ENCODE measurements at regions not wholly inside any gene's neighbourhood (a gene's known extent, or its start where the extent isn't known, plus 50 kb on each side); places are given as distances from the start of the nearest gene placed in this dataset.

GRCh38 chr2:106041150-106041549 lies 153.0 kb downstream of the UXS1 start:
- DNase-seq, result no peak

DNA sequence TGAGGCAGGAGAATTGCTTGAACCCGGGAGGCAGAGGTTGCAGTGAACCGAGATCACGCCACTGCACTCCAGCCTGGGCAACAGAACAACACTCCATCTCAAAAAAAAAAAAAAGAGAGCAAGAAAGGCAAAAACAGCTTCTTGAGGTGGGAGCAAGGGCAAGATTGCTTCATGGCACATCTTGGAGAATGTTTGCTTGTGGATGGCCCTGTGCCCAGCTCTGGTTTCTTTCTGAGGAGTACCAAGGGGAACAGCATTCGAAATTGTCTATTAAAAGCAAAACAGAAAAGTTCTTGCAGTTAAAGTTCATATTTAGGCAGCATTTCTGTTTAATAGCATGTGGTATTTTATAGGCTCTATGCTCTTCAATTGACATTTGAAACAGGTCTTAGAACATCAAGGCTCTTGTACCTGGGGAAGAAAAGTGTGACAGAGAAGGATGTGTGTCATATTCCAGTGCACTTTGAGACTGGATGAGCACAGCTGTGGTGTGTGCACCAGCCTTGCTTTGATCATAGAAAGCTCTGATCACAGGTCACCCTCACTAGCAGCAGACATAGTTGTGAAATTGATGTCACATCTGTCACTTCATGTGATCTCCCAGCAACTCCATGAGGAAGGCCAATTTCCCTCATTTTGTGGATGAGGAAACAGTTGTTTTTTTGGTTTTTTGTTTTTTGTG lies 154.3 kb downstream of the UXS1 start:
- no peak for DNase-seq

DNA sequence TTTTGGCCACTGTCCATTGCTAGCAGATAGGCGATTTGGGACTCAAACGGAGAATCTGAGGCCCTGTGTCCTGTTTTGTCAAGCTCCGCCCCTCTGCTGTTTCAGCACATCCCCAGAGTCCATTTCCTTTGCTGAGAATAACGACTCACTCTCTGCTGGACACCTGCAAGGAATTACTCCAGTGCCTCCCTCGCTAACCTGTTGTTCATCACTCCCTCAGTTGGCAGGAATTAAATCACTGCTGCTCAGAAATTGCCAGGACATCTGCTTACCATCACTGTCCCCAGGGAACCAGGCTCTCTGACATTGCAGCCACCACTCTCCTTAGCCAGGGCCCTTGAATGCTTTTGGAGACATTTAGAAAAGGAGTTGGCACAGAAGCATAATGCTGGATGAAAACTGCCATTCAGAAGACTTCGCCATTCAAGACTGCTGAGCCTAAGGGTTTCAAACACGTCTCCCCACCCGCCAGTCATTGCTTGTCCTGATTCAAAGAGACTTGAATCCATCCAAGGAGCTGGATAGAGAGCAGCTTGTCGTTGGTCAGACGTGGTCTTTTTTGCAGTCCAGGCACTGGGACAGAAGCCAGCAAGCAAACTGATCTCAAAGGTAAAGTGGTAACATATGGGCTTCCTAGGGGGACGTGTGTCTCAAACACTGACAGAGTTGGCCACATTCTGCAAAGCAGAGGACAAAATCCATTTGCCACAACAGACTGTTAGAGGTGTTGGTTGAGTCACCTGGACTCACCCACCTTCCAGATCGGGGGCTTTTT lies 155.3 kb downstream of the UXS1 start:
- DNase-seq, result no peak

DNA sequence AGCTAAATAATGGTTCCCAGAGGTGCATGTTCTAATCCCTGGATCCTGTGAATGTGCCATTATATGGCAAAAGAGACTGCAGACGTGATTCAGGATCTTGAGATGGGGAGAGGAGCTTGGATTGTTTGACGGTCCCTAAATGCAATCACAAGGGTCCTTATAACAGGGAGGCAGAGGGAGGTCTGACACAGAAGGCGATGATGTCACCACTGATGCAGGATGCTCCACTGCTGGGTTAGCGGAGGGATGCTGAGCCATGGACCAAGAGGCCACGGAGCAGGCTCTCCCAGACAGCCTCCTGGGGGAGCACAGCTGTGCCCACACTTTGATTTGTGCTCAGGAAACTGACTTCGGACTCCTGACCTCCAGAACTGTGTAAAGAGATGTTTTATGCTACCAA lies 156.2 kb downstream of the UXS1 start:
- DNase-seq, result no peak

GRCh38 chr2:106037262-106037661 lies 156.8 kb downstream of the UXS1 start:
- DNase-seq, result no peak

DNA sequence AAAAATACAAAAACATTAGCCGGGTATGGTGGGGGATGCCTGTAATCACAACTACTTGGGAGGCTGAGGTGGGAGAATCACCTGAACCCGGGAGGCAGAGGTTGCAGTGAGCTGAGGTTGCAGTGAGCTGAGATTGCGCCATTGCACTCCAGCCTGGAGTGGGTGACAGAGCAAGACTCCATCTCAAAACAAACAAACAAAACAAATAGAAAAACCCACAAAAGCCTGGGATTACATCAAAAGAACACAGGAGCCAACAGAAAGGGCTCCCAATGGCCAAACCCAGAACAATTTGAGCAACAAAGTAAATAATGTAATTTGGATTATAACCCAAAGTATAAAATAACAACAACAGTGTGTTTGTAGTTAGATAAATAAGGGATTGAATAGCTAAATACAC lies 159.8 kb downstream of the UXS1 start:
- DNase-seq, result no peak

DNA sequence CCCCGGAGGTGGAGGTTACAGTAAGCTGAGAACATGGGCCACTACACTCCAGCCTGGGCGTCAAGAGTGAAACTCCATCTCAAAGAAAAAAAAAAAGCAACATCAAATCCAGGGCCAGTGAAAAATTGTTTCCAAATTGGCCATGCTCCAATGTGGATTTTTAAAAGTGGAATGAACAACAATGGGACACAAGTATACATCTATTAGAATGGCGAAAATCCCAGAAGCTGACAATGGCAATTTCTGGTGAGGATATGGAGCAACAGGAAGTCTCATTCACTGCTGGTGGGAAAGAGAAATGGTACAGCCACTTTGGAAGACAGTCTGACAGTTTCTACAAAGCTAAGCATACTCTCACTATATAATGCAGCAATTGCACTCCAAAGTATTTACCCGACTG lies 161.4 kb downstream of the UXS1 start:
- DNase-seq, result no peak

GRCh38 chr2:106030287-106031268 lies 163.5 kb downstream of the UXS1 start:
- DNase-seq, result no peak

DNA sequence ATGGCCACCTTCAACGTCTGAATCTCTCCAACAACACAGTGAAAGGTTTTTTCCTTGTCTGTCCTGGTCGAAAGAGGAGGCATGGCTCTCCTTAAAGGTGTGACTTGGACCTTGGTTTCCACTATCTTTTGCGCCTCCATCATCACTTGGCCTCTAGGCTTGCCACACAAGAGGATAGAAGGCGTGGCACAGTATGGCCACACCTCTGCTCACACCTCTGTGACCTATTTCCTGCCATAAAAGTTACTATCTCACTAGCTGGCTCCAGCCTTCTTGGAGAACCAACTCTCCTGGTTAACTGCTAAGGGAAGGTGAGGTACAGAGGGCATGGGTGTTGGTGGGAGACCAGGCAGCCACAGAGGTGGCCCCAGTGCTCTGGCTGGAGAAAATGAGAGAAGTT lies 165.9 kb downstream of the UXS1 start:
- no peak for DNase-seq

DNA sequence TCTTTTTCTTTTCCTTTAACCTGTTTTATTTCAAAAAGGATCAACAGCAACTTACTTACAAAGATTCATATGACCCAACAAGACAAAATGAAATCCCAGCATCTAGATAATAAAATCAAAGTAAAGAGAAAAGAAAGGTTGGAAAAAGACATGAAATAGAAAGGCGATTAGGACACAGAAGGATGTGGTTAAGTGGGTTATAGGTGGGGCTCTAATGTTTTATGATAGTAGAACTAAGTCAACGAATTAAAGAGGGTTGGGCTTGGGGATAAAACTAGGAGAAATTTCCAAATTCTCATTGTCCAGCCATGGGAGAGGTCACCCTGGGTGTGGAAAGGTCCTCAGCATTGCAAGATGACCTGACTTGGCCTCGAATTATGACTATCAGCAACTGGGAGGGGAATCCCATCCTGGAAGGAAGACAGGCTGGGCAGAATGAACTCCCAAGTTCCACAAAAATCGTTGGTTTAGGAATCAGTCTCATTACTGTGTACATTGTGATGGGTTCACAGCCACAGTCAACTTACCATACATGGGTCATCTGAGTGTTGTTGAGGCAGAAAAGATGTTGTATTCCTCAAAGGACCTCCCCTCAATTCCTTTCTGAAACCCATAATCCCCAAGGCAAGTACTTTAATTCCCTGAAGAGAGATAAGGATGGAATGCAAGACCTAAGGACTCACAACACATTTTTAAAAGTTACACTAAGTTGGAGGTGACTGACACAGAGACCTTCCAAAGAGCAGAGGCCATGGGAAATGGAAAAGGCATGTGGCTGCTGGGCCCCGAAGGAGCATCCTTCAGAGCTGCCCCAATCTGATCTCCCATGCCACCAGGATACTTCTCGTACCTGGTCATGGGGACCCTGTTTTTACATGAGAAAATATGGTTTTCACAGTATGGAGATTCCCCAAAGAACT lies 167.6 kb downstream of the UXS1 start:
- no peak for DNase-seq

- no peak for DNase-seq
Measured at GRCh38 chr2:106025796-106026195, 168.3 kb downstream of the UXS1 start.

DNA sequence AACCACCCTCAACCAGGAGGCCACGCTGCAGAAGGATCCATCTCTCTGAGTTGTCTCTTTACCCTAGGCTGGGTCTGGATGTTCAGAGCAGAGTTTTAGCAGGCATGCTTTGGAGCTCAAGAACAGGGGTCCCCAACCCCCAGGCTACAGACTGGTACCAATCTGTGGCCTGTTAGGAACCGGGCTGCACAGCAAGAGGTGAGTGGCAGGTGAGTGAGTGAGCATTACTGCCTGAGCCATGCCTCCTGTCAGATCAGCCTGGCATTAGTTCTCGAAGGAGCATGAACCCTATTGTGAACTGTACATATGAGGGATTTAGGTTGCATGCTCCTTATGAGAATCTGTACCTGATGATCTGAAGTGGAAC lies 172.5 kb downstream of the UXS1 start:
- DNase-seq, result no peak

GRCh38 chr2:106020821-106021661 lies 173.1 kb downstream of the UXS1 start:
- DNase-seq, result no peak

DNA sequence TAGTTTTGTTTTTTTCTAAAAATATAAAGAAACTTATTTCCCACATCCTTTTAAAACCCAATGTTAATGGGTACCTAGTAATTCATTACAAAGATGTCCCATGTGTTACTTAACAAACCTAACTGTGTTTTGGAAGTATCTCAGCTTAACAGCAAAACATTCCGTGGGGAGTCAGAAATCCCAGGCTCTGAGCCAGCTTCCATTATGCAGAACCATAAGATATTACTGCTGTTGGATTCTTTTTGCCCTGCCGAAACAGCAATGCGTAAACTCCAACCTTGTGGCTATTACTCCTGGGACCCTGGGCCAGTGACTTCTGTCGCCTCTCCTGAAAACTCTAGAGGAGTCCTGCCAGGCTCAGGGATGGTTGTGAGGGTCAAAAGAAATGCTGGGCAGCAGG lies 174.1 kb downstream of the UXS1 start:
- DNase-seq, result no peak

DNA sequence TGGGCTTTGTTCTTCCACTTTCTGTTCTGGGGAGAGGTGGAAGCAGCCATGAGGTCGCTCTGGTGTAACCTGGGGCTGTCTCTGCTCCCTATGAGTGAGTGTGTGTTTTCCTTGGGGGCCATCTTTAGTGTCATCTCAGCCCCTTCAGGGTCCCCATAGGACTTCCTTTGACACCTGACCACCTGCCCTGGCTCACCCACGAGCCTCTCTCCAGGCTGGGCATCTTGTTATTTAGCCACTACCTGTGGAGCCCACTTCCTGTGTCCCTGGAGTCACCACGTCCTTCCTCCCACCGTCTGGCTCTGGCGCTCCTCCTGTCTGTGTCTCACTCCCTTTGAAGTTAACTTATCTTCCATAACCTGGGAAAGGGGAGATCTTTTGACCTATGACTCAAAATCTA lies 176.0 kb downstream of the UXS1 start:
- DNase-seq, result no peak

- DNase-seq, result no peak
Measured at GRCh38 chr2:106012591-106013347, 181.3 kb downstream of the UXS1 start.

GRCh38 chr2:106012001-106012590 lies 182.0 kb downstream of the UXS1 start:
- no peak for DNase-seq

GRCh38 chr2:106011380-106011779 lies 182.7 kb downstream of the UXS1 start:
- no peak for DNase-seq

- no peak for DNase-seq
Measured at GRCh38 chr2:106010818-106011355, 183.2 kb downstream of the UXS1 start.

- no peak for DNase-seq
Measured at GRCh38 chr2:106009096-106009495, 185.0 kb downstream of the UXS1 start.

Measured in SHP77 (cell line).